ENCODE measurements at regions not wholly inside any gene's neighbourhood (a gene's known extent, or its start where the extent isn't known, plus 50 kb on each side); places are given as distances from the start of the nearest gene placed in this dataset.

GRCh38 chr17:12600349-12600748 is 65.3 kb upstream of the MYOCD start:
- CTCF ChIA-PET: no interaction called here
- DNase-seq: no peak
- no peaks in the 10 kb centered on the region for H3K27me3 Mint-ChIP-seq
- H3K4me3 Mint-ChIP-seq: no peak overlapping the region
- H3K4me1 Mint-ChIP-seq: no peaks in the 10 kb centered on the region
- no peaks in the 10 kb centered on the region for H3K36me3 Mint-ChIP-seq
- peaks cover 6% of the 10 kb centered on the region for H3K9me3 Mint-ChIP-seq
- H3K27ac Mint-ChIP-seq: no peak overlapping the region

DNA sequence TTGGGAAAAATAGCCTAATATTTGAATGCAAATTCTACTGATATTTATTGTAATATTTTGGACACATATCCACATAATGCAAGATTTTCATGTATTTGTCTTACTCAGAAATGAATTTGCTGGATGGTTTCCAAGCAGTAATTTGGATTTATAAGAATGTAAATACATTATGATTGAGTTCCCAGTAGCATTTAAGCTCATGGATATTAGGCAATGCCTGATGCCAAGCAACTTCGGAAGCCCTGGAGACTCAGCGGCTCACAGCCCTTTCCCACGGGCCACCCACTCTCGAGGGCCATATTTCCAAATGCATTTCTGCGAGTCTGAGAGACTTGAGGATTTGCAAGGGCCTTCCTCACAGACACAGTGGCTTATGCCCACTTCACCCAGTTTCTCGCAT is 62.1 kb upstream of the MYOCD start:
- Mint-ChIP-seq H3K27me3 (no peaks in the 10 kb centered on the region), H3K4me1 (no peaks in the 10 kb centered on the region), H3K4me3 (no peak overlapping the region), H3K36me3 (no peaks in the 10 kb centered on the region), H3K27ac (no peak overlapping the region), H3K9me3 (peaks cover 9% of the 10 kb centered on the region)
- DNase-seq: no peak
- CTCF ChIA-PET: no interaction called here

GRCh38 chr17:12605222-12605621 is 60.5 kb upstream of the MYOCD start:
- H3K27me3 Mint-ChIP-seq: no peaks in the 10 kb centered on the region
- no peaks in the 10 kb centered on the region for H3K4me1 Mint-ChIP-seq
- H3K27ac Mint-ChIP-seq: no peak overlapping the region
- H3K9me3 Mint-ChIP-seq: peaks cover 16% of the 10 kb centered on the region
- H3K36me3 Mint-ChIP-seq: no peaks in the 10 kb centered on the region
- no peak for DNase-seq
- no peak overlapping the region for H3K4me3 Mint-ChIP-seq
- CTCF ChIA-PET: no interaction called here

DNA sequence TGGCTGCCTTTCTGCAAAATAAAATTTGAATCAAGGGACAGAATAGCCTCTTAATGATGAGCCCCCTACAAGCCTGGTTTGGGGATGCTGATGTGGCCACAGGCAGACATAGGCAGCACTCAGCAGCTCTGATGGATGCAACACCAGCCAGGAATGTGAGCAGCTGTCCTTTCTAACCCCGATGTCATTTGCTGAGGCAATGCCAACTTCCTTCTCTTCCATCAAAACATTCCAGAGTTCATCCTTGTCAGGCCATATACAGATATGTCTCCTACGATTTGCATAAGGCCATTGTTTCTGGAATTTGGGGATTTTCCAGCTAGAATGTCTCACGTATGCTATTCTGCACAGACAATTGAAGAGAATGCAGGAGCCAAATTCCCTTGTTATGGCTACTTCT is 52.1 kb upstream of the MYOCD start:
- H3K27me3 Mint-ChIP-seq: no peaks in the 10 kb centered on the region

More for the DNA sequence above, 52.1 kb upstream of the MYOCD start:
- DNase-seq: no peak
- no peak overlapping the region for H3K27ac Mint-ChIP-seq
- peaks cover 12% of the 10 kb centered on the region for H3K9me3 Mint-ChIP-seq
- no peaks in the 10 kb centered on the region for H3K36me3 Mint-ChIP-seq
- H3K4me1 Mint-ChIP-seq: no peaks in the 10 kb centered on the region
- CTCF ChIA-PET: no interaction called here
- no peak overlapping the region for H3K4me3 Mint-ChIP-seq

All from activated naive CD4-positive, alpha-beta T cell treated with anti-CD3 and anti-CD28 coated beads, Interleukin-2, amount 10 ng/mL, durations not matched to agents 7 days and 5 days (primary cell).